ENCODE measurements at regions not wholly inside any gene's neighbourhood (a gene's known extent, or its start where the extent isn't known, plus 50 kb on each side); places are given as distances from the start of the nearest gene placed in this dataset.

- no peak for TF ChIP-seq POLR2AphosphoS5 (IDR thresholded peaks at IDR 0.05; ENCODE audit: low read depth, low read length)
Observed at GRCh38 chr13:21948769-21949474, 278.0 kb downstream of the FGF9 start (continued).

GRCh38 chr13:21949818-21950429 is 279.1 kb downstream of the FGF9 start:
- peaks cover 0 to 1% of the 10 kb centered on the region in 2 experiments; a peak in 2 of 4 replicates for H3K9me3 ChIP-seq (ENCODE audit: control insufficient read depth in 1 of 2, insufficient read depth in 1 of 2, low read depth in 1 of 2, low read length in 2 of 2)
- no peaks in the 10 kb centered on the region for H4K20me1 ChIP-seq (ENCODE audit: insufficient read depth)
- no peaks in the 10 kb centered on the region for H3K27me3 ChIP-seq (ENCODE audit: insufficient read depth, low read length)
- H2AFZ ChIP-seq (ENCODE audit: low read depth, low read length, poor library complexity, severe bottlenecking), result no peak overlapping the region
- intact Hi-C loops (cut with micrococcal nuclease), result no loop called here
- no peak overlapping the region for H3K4me3 ChIP-seq (replicated peaks in 1 of 2; ENCODE audit: low read depth in 1 of 2, low read length in 2 of 2)
- CTCF ChIA-PET, result no interaction called here
- DNase-seq (ENCODE audit: low read depth, low spot score), result no peak
- H3K27ac ChIP-seq (ENCODE audit: low read depth, low read length), result no peak overlapping the region
- H3K9me2 ChIP-seq (ENCODE audit: insufficient read depth), result no peaks in the 10 kb centered on the region
- no peak overlapping the region for H3K4me2 ChIP-seq (ENCODE audit: low read length)
- no peaks in the 10 kb centered on the region for H3K4me1 ChIP-seq (ENCODE audit: control insufficient read depth in 1 of 2, insufficient read depth in 2 of 2, low read length in 2 of 2)
- POLR2A ChIA-PET, result no interaction called here
- H3K36me3 ChIP-seq (ENCODE audit: control insufficient read depth in 1 of 2, insufficient read depth in 2 of 2, low read length in 2 of 2), result no peaks in the 10 kb centered on the region
- no peaks in the 10 kb centered on the region for H3K79me2 ChIP-seq (ENCODE audit: insufficient read depth, low read length)
- RAD21 ChIA-PET (ENCODE audit: low non-redundant PET in 1 of 2, low total read pairs in 2 of 2, uncharacterized antibody in 2 of 2, unreplicated experiment in 2 of 2), result no interaction called here
- no peak overlapping the region for H3K9ac ChIP-seq (ENCODE audit: low read length)
- ATAC-seq, result no peak
- TF ChIP-seq ZNF274 (IDR thresholded peaks at IDR 0.05; ENCODE audit: low read depth, low read length) (no peak), YY1 (IDR thresholded peaks at IDR 0.05; ENCODE audit: extremely low read depth, insufficient replicate concordance, low read depth, low read length) (no peak), SRF (IDR thresholded peaks at IDR 0.05; ENCODE audit: low read depth) (no peak), JUND (IDR thresholded peaks at IDR 0.05) (no peak), SIN3A (IDR thresholded peaks at IDR 0.05; ENCODE audit: low read depth) (no peak), EZH2 (IDR thresholded peaks at IDR 0.05) (no peak), ELF1 (IDR thresholded peaks at IDR 0.05; ENCODE audit: borderline replicate concordance, low read depth) (no peak), EZH2phosphoT487 (IDR thresholded peaks at IDR 0.05; ENCODE audit: borderline replicate concordance) (no peak), FOSL1 (IDR thresholded peaks at IDR 0.05; ENCODE audit: low read depth) (no peak), ZFX (IDR thresholded peaks at IDR 0.05) (no peak), CEBPB (IDR thresholded peaks at IDR 0.05; ENCODE audit: low read depth) (no peak), POLR2A (IDR thresholded peaks at IDR 0.05; ENCODE audit: borderline replicate concordance, extremely low read depth, insufficient read depth, insufficient read length) (no peak), ZBTB33 (IDR thresholded peaks at IDR 0.05; ENCODE audit: extremely low read depth, insufficient replicate concordance, low read length) (no peak), TCF7L2 (IDR thresholded peaks at IDR 0.05; ENCODE audit: borderline replicate concordance, extremely low read depth, insufficient read depth, insufficient read length) (no peak), CTCF (IDR thresholded peaks at IDR 0.05 in 2 of 3, conservative IDR thresholded peaks at IDR 0.05 in 1 of 3; ENCODE audit: borderline replicate concordance in 1 of 3, insufficient read depth in 1 of 3, low read depth in 2 of 3, low read length in 2 of 3) (no peak), RAD21 (IDR thresholded peaks at IDR 0.05; ENCODE audit: low read depth) (no peak)
- no TSS peak for BruUV-seq (replicated peaks)

Data from HCT116 (cell line).